ENCODE measurements at regions not wholly inside any gene's neighbourhood (a gene's known extent, or its start where the extent isn't known, plus 50 kb on each side); places are given as distances from the start of the nearest gene placed in this dataset.

DNA sequence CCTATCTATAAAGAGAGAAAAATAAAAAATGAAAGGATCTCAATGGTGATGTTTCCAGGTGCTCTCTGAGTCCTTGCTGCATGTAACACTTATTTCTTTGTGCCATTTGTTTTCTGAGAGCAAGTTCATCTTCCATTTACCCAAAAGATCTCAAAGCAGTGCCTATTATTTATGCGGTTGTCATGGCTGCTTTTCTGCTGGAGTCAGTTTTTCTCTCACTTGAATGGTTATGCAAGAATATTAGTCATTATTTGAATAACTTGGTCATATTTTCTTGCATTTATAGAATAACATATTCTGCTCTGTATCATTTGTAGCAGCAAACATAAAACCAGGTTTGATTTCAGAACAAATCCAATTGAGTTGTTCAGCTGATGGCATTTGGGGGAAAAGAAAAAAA, 141.8 kb upstream of the G2E3 start:
- POLR2A ChIA-PET, result no interaction called here
- Mint-ChIP-seq H3K36me3 (ENCODE audit: low read depth) (no peaks in the 10 kb centered on the region), H3K9me3 (no peaks in the 10 kb centered on the region)

GRCh38 chr14:30417999-30418398, 141.0 kb upstream of the G2E3 start:
- ChIA-PET CTCF (no interaction called here), POLR2A (no interaction called here)
- TF ChIP-seq, protein P1, sequence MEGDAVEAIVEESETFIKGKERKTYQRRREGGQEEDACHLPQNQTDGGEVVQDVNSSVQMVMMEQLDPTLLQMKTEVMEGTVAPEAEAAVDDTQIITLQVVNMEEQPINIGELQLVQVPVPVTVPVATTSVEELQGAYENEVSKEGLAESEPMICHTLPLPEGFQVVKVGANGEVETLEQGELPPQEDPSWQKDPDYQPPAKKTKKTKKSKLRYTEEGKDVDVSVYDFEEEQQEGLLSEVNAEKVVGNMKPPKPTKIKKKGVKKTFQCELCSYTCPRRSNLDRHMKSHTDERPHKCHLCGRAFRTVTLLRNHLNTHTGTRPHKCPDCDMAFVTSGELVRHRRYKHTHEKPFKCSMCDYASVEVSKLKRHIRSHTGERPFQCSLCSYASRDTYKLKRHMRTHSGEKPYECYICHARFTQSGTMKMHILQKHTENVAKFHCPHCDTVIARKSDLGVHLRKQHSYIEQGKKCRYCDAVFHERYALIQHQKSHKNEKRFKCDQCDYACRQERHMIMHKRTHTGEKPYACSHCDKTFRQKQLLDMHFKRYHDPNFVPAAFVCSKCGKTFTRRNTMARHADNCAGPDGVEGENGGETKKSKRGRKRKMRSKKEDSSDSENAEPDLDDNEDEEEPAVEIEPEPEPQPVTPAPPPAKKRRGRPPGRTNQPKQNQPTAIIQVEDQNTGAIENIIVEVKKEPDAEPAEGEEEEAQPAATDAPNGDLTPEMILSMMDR (IDR thresholded peaks at IDR 0.05), result no peak
- Mint-ChIP-seq H3K27me3 (peaks cover 10% of the 10 kb centered on the region), H3K9me3 (no peaks in the 10 kb centered on the region), H3K4me3 (no peak overlapping the region), H3K27ac (no peak overlapping the region), H3K36me3 (ENCODE audit: low read depth) (no peaks in the 10 kb centered on the region), H3K4me1 (ENCODE audit: low read depth) (no peaks in the 10 kb centered on the region)
- DNase-seq (no peak), ATAC-seq (no peak)
- intact Hi-C loops (cut with micrococcal nuclease), result no loop called here

More for the DNA sequence above, 141.8 kb upstream of the G2E3 start:
- no peak overlapping the region for H3K27ac Mint-ChIP-seq
- DNase-seq, result no peak
- no peak overlapping the region for H3K4me3 Mint-ChIP-seq
- CTCF ChIA-PET, result no interaction called here
- no peaks in the 10 kb centered on the region for H3K4me1 Mint-ChIP-seq (ENCODE audit: low read depth)
- TF ChIP-seq, protein P1 (IDR thresholded peaks at IDR 0.05), result no peak
- no peak for ATAC-seq
- intact Hi-C loops (cut with micrococcal nuclease), result no loop called here
- H3K27me3 Mint-ChIP-seq, result peaks cover 10% of the 10 kb centered on the region

DNA sequence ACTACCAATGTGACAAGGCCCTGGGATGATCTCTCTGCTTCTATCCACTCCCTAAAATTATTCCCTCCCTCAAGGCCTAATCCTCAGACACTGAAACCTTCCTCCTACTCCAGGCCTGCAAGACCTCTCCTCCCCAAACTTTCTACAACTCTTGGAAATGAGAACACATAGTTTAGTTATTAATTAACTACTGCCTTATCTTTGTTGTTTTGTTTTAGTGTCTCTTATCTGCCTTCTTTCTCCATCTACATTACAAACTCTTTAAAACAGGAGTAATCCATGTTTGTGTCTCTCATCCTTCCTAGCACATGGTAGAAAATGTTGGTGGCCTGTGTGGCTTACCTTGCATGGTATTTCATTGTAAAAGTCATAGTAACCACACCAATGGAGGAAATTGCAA, 139.9 kb upstream of the G2E3 start:
- peaks cover 12% of the 10 kb centered on the region for H3K27me3 Mint-ChIP-seq
- DNase-seq (no peak), ATAC-seq (no peak)
- ChIA-PET POLR2A (no interaction called here), CTCF (no interaction called here)
- no peaks in the 10 kb centered on the region for H3K36me3 Mint-ChIP-seq (ENCODE audit: low read depth)
- no peaks in the 10 kb centered on the region for H3K9me3 Mint-ChIP-seq
- no peak overlapping the region for H3K4me3 Mint-ChIP-seq
- no peaks in the 10 kb centered on the region for H3K4me1 Mint-ChIP-seq (ENCODE audit: low read depth)
- no peak overlapping the region for H3K27ac Mint-ChIP-seq
- intact Hi-C loops (cut with micrococcal nuclease), result no loop called here
- TF ChIP-seq, protein P1 (IDR thresholded peaks at IDR 0.05), result no peak

DNA sequence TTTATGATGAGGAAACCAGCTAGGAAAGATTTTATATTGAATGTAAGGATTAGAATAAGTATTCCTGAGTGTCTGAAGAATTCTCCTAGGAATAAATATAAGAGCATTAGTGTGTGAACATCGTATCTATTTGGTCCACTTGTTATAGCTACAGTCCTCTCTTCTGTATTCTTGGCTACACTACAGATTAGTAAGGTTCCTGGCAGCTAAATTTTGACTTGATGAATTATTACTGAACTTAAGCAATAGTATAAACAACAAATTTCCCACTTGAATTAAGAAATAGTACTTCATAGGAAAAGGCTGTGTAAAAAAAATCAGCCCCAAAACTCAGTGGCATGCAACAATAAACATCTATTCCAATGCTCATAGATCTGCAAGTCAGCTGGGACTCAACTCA, 138.4 kb upstream of the G2E3 start:
- ATAC-seq, result no peak
- TF ChIP-seq, protein P1 (IDR thresholded peaks at IDR 0.05), result no peak
- intact Hi-C loops (cut with micrococcal nuclease), result no loop called here
- Mint-ChIP-seq H3K4me1 (ENCODE audit: low read depth) (no peaks in the 10 kb centered on the region), H3K4me3 (no peak overlapping the region), H3K27me3 (peaks cover 15% of the 10 kb centered on the region), H3K9me3 (no peaks in the 10 kb centered on the region), H3K36me3 (ENCODE audit: low read depth) (no peaks in the 10 kb centered on the region), H3K27ac (no peak overlapping the region)
- no peak for DNase-seq
- POLR2A ChIA-PET, result no interaction called here
- CTCF ChIA-PET, result interaction anchor here (0.7 kb wide), 1 partner anchor 148 kb away, joined by 3 read pairs; no protein-coding TSS in a partner anchor

- H3K27ac Mint-ChIP-seq, result no peak overlapping the region
- POLR2A ChIA-PET, result no interaction called here
- no peaks in the 10 kb centered on the region for H3K36me3 Mint-ChIP-seq (ENCODE audit: low read depth)
- TF ChIP-seq, protein P1 (IDR thresholded peaks at IDR 0.05), result no peak
- DNase-seq (no peak), ATAC-seq (no peak)
- no peak overlapping the region for H3K4me3 Mint-ChIP-seq
- no peaks in the 10 kb centered on the region for H3K4me1 Mint-ChIP-seq (ENCODE audit: low read depth)
- intact Hi-C loops (cut with micrococcal nuclease), result no loop called here
- CTCF ChIA-PET, result no interaction called here
- peaks cover 14% of the 10 kb centered on the region for H3K27me3 Mint-ChIP-seq
- H3K9me3 Mint-ChIP-seq, result no peaks in the 10 kb centered on the region
These were observed 132.5 kb upstream of the G2E3 start for GRCh38 chr14:30426463-30426862.

All from activated CD8-positive, alpha-beta T cell treated with anti-CD3 and anti-CD28 coated beads for 36 hours (primary cell).